B cell (primary cell): ENCODE measurements at regions not wholly inside any gene's neighbourhood (a gene's known extent, or its start where the extent isn't known, plus 50 kb on each side); places are given as distances from the start of the nearest gene placed in this dataset.

Experiments
- EZH2 ChIP-seq: IDR thresholded peaks from 2 replicates; pipeline ENCODE4 v1.6.1; 2012; ENCODE audit warnings: borderline replicate concordance, low read depth, mild to moderate bottlenecking, moderate library complexity, low read length; ENCODE audit not compliant: insufficient read depth, poor library complexity, severe bottlenecking
- TF ChIP-seq, protein P1 (sequence below): fragments of 200-600 bp; IDR thresholded peaks from one replicate; pipeline ENCODE4 v1.8.0; 2022; ENCODE audit warnings: antibody characterized with exemption, mild to moderate bottlenecking

- TF ChIP-seq, protein P1, sequence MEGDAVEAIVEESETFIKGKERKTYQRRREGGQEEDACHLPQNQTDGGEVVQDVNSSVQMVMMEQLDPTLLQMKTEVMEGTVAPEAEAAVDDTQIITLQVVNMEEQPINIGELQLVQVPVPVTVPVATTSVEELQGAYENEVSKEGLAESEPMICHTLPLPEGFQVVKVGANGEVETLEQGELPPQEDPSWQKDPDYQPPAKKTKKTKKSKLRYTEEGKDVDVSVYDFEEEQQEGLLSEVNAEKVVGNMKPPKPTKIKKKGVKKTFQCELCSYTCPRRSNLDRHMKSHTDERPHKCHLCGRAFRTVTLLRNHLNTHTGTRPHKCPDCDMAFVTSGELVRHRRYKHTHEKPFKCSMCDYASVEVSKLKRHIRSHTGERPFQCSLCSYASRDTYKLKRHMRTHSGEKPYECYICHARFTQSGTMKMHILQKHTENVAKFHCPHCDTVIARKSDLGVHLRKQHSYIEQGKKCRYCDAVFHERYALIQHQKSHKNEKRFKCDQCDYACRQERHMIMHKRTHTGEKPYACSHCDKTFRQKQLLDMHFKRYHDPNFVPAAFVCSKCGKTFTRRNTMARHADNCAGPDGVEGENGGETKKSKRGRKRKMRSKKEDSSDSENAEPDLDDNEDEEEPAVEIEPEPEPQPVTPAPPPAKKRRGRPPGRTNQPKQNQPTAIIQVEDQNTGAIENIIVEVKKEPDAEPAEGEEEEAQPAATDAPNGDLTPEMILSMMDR: no peak
- TF ChIP-seq EZH2: no peak
Measured at GRCh38 chr16:63169100-63169499, 1132.9 kb upstream of the CDH8 start.
